NCI-H146 treated with DMSO at 0.1 percent for 48 hours (cell line): ENCODE measurements at regions not wholly inside any gene's neighbourhood (a gene's known extent, or its start where the extent isn't known, plus 50 kb on each side); places are given as distances from the start of the nearest gene placed in this dataset.
"Not testable (repeated sequence)": the region's sequence is repeated elsewhere in the genome, so short reads cannot be mapped to it uniquely, and the experiment has no call there.

Experiments used
- DNase-seq: peaks from one replicate; lab custom pipeline; 2025; ENCODE audit not compliant: unreplicated experiment; lab: John Stamatoyannopoulos, UW

DNA sequence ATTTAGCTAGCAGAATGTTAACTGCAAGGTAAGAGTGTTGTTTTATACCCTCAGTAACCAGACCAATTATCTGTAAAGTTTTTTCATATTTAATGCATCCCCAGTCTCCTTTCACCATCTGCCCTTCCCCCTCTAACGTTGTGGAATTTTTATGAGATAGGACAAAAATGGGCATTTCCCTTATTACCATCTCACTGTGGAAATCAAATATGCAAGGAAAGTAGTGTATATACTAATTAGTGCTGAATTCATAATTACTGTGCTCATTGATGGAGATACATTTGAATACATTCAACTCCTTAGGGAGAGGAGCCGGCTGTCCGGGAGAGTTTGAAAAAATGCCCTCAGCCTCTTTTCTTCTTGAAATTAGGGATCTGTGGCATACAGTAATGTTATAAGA lies 423.4 kb upstream of the MGMT start:
- no peak for DNase-seq

DNA sequence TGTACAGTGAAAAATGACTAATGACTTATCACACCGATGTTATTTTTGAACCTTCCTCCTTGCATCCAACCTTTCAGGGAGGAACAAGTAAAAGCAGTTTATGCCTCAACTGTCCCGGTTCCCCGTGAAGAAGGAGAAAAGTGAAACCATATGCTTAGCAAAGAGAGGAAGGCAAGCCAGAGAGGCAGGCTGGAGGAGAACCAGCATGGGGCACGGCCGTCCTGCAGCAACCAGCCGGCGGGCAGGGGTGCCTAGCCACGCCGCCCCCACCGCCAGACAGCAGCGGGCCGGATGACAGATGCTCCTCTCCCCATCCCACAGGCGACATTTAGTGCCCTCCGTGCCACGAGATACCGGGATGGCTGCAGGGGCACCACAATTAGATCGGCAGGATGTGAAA lies 421.4 kb upstream of the MGMT start:
- no peak for DNase-seq

DNA sequence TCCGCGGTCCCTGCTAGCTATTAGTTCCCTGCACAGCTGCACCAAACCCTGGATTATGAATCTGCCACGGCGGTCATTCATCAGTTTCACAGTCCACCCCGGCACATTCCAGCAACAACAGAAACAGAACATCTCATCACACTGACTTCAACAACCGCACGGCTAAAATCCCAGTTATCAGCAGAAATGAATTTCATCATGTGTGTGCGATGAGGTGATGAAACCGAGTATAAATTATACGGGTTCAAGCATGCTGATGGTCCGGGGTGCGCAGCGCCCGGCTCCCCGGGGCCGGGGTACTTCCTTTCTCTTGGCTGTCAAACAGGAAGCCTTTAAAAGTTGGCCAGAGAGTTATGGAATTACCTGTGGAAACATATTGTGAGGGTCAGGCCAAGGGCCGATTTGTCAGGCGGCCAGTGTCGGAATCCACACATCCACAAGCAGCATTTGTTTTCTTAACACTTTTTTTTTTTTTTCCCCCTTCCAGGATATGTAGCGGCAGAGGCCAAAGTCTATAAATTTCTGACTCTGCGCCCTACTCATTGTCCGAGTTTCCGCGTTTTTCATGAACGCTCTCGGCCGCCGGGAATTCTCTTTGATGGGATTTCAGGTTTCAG lies 420.9 kb upstream of the MGMT start:
- no peak for DNase-seq

DNA sequence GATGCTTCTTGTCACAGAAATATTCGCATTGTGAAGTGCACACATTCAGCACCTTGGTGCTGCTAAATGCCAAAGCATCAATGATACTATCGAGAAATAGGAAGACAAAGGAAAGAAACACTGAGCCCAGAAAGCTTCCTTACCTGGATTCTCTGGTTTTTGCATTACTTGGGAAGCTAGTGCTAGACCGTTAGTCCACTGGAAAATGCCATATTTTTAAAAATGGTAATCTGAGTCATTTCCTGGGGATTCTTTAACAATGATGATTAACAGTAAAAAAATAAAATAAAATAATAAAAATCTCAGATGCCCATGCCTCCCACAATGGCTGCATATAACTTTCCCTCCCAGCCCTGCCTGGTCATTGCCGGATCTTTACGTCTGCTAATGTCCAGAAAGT lies 420.1 kb upstream of the MGMT start:
- DNase-seq, result no peak

DNA sequence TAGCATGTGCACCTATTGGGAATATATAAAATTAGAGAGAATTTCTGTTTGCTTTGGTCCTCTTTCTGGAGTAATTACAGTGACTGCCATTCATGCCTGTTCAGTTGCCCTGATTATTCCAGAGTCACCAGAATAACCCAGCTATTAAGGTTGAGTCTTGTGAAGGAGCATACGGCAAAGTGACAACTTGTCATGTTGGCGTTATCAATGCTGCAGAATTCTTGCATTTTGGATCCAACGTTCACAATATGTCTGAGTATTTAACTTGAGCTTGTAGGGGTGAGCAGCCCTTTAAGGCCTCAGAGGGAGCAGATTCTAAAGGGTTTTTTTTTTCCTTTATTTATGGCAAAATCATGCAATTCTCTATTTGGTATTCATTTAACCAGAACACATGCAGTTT lies 419.4 kb upstream of the MGMT start:
- DNase-seq, result no peak

DNA sequence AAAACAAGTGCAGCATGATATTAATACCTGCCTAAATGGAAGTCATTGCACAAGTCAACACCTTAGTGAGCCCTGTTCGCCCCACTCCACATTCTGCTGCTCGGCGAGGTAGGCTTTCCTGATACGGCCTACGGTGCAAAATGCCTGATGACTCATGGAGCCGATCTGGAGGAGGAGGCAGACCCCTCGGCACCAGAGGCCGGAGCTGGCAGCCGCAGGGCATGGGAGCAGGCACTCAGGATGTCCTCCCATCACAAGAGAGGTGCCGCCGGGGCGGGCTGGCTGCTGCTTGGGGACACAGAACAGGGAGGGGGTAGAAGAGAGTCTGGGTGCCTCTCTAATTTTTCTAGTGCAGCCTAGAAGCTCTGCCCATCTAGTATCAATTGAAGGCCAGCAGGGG lies 418.5 kb upstream of the MGMT start:
- no peak for DNase-seq

DNA sequence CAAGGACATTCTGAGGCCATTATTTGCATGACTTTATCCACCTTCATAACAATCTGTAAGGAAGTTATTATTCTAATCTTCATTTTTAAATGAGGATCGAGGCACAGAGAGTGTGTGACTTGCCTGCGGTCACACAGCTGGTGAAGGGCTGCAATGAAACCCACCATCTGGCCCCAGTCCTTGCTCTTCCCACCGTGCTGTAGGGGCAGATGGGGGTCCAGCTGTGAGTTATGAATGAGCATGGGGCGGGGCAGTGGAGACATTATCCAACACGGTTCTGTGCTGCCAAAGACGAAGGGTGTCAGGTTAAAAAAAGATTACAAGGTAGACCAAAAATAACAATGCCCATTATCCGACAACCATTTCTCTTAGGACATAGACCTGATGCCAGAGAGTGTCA lies 417.5 kb upstream of the MGMT start:
- no peak for DNase-seq

DNA sequence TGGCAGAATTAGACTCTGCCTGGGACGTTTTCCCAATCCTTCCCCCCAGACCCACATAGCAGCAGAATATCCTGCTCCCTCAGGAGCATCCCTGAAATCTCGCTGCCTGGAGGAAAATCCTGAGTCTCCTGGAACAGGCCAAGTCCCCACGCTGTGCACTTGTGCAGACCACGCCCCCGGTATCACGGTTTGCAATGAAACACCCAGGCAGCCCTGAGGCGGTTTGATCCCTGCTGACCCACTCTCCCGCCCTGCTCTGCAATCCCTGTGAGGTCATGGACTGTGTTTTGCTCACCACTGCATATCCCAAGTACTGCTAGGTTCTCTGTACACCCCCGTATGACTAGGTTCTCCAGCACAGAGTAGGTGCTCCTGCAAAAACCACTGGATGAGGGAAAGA lies 411.8 kb upstream of the MGMT start:
- DNase-seq, result no peak

DNA sequence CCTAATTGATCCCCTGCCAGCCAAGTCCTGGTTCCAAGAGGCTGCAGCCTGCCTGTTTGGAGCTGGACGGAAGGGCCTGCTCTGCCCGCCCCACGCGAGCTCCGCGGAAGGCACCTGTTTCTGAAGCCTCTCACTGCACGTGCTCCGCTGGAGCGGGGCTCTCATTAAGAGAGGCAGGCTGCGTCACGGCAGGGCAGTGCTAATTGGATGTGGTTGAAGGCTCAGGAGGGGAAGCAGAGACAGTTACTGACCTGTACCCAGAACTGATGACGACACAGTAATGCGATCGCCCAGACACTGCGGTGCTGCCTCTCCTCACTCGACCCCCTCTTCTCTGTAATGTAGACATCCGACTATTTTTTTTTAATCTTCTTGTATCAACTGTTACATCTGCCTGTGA lies 411.1 kb upstream of the MGMT start:
- no peak for DNase-seq

DNA sequence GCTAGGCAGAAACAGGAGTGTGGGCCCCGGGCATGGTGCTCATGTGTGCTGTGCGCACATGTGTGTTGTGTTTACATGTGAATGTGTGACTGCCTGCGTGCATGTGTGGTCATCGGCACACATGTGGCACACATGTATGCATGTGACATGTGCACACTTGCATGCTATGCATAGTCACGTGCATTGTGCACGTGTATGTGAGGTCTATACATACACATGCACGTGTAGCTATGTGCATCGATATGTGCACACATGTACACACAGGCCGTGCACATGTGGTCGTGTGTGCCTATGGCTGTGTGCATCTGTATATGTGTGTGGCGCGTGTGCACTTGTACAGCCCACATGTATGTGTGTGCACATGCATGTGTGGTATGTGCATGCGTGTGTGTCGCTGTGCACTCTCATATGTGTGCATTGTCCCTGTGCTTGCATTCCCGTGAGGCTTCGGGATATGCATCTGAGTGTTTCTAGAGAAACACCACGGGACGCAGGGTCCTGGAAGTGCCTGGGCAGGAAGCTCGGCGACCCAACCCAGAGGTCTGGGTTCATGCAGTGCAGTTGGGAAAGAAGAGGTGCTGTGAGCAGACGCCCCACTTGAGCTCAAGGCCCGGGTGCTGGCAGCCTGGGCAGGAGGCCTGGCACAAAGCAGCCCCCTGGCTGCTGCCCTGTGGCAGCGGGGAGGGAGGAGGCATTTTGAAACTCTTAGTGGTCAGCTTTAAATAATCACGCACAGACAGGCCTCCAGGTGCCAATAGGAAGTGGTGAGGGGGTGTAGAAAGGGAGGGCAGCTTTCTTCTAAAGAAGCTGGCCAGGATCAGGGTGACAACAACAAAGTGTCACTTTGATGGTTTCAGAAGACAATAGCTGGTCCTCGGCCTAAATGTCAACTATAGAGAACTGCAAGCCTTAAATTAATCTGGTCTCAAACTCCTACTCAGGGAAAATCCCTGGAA lies 410.0 kb upstream of the MGMT start:
- DNase-seq, result no peak

DNA sequence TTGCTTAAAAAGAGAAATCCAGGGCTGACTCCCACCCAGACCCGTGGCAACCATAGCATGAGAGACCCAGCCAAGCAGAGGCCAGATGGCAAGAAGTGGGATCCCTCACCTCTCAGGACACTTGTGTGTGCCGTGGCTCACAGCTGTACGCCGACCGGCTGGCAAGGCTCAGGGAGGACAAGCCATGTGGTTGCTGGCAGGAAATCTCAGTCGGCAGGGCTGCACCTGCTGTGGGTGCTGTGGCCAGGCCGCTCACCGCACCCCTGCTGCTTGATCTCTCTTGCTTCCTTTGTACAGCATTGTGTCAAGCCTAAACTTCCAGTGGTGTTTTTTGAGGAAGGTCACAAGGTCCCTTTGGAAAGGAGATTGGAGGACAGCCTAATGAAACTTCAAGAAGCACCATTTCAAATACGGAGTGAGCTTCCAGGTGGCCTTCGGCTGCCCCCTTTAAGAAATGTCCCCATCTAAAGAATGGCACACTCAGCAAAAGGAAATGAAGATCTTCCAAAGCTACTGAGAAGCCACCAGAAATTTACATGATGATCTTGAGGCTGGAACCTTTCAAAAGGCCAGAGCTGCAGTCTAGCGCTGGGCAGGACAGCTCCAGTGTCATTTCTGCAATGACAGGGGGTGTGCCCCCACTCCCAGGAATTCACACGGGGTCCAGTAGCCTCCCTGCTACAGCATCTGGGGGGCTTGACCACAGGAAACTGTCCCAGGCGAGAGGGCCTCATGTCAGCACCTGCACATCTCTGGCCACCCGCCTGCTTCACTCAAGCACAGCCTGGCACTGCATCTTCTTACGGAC lies 409.0 kb upstream of the MGMT start:
- no peak for DNase-seq

DNA sequence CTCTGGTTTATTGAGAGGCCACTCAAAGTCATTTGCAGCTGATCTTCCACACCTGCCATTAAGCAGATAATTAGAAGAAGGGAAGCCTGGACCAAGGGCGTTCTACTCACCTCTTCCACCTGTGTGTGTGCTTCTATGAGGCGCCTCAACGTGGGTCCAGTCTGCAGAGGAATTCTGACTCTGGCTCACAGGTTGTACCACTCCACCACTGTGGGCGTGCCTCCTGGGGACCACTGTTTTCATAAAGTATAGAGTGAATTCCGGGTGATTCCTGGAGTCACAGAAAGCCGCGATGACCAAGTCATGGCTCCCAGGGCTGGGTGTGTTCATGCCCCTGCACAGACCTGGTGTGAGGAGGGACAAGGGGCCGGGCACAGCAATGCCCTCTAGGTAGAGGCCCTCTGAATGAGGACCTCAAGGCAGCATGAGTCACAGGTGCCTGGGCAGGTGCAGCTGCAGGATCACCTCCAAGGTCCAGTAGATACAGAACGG lies 408.3 kb upstream of the MGMT start:
- DNase-seq, result no peak

DNA sequence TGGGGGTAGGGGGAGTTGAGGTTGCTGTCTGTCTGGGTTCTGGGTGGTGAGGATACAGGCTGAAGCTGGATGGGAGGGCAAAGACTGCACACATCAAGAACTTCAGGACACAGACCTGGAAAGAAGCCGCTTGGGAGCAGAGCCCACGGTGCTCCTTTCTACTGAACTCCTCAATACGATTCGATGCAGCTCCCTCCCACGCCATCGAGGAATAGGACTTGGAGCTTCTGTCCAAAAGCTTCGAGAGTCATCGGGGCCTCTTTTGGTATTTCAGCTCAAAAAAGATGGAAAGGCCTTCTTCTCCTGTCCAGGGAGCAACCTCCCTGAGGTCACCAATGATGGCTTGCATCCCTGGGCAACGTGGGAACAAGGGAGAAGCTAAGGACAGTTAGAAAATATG lies 407.1 kb upstream of the MGMT start:
- DNase-seq, result no peak

DNA sequence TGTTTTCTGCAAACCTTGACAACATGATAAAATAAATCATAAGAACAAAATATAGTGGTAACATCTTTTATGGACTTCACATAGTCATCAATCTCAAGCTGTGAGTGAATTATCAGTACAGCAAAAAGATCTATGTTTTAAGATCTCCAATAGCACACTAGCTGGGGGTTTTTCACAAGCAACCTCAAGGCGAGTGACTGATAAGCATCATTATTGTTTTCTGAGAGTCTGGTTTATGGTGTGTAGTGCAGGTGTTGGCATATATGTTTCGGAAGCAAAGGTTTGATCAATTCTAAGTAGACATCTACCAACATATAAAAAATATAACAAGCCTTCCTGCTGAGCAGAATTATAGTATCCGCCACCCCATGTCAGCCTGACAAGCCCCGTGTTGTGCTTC lies 403.8 kb upstream of the MGMT start:
- no peak for DNase-seq

DNA sequence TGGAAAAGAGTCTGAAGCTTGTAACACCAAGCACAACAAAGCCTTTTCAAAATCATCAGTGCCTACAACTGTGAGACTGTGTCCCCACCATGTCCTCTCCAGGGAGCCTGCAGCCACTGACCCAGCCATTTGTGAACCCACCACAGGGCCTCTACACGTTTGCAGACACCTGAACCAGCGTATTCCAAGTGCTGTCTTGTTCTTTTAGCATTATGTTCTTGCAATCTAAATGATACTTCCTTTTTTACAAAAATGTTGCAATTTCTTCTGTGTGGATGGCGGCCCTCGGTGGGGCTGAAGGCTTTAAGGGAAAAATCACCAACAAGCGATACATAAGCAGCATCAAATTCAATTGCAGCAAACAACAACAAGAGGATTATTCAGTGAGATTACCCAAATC lies 403.2 kb upstream of the MGMT start:
- no peak for DNase-seq

DNA sequence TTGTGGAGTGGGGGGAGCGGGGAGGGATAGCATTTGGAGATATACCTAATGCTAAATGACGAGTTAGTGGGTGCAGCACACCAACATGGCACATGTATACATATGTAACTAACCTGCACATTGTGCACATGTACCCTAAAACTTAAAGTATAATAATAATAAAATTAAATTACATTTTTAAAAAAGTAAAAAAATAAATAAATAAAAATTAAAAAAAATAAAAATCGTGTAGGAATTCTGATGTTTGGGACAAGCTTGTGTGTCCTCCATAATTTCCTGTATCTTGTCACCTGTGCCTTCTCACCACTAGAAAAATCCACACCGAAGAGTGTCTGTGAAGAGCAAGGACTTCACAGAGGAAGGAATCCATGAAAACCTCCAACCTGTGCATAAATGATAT lies 400.5 kb upstream of the MGMT start:
- not testable (repeated sequence) for DNase-seq

DNA sequence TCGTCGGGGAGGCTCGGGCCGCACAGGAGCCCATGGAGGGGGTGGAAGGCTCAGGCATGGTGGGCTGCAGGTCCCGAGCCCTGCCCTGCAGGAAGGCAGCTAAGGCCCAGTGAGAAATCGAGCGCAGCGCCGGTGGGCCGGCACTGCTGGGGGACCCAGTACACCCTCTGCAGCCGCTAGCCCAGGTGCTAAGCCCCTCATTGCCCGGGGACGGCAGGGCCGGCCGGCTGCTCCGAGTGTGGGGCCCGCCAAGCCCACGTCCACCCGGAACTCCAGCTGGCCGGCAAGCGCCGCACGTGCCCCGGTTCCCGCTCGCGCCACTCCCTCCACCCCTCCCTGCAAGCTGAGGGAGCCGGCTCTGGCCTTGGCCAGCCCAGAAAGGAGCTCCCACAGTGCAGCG lies 395.6 kb upstream of the MGMT start:
- DNase-seq, result not testable (repeated sequence)

DNA sequence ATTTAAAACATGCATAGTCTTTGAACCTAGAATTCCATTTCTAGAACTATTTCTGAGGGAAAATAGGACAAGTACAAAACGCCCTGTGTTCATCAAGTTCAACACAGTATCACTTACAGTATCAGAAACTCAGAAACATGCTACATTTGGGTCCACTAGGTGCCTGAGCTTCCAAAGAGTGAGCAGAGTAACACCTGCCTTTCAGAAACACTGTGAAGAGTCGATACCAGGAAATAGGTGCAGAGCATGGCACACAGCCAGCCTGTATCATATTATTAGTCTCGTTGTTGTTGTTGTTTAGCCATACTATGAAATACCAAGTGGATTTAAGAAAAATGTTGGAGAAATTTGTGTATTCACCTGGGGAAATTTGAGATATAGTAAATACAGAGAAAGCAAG lies 392.1 kb upstream of the MGMT start:
- no peak for DNase-seq

DNA sequence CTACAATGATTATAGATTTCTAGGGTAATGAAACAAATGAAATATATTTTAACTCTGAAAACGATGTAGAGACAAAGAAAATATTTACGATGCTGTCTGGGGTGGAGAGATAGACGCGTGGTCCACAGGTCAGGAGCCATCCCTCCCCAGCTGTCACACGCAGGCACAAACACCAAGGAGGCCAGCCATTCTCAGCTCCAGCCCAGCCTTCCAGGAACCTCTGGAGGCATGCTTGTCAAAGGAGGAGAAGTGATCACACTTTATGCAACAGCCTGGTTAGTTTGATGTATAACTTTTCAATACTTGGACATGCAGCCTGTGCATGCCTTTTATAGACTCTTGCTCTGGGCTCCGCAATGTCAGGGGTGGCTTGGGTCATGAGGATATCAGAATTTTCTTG lies 391.5 kb upstream of the MGMT start:
- DNase-seq, result no peak

DNA sequence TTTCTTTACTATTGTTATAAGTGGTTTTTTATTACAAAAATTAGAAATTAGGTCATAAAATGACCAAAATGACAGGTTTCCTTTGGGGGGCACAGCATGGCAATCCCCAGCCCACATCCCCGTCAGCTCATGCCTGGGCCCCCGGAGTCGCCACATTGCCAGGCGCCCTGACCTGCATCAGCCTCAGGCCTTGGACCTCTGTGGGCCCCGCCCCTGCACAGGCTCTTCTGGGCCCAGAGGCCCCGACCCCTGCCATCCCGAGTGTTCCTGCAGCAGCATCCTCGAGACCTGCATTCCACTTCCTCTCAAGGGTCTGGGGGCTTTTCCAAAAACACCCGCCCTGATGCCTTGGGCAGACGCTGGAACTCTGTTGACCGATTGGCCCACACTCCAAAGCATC lies 391.1 kb upstream of the MGMT start:
- no peak for DNase-seq

DNA sequence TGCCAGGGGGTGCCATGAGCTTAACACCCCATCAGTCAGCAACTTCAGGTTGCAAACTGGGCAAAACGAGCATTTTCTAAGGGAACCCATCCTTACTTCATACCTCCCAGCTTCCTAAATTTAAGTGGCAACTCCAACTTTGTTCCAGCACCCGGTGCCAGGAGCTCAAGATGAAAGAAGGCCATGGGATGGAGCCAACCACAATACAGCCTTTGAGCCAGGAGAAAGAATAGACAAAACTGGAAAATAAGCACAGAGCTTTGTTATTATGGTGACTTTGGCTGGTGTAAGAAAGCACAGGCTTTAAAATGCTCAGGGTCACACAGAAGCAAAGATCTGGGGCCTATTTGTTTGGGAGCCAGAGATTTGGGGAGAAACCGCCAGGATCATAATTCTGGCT lies 388.7 kb upstream of the MGMT start:
- DNase-seq, result no peak

DNA sequence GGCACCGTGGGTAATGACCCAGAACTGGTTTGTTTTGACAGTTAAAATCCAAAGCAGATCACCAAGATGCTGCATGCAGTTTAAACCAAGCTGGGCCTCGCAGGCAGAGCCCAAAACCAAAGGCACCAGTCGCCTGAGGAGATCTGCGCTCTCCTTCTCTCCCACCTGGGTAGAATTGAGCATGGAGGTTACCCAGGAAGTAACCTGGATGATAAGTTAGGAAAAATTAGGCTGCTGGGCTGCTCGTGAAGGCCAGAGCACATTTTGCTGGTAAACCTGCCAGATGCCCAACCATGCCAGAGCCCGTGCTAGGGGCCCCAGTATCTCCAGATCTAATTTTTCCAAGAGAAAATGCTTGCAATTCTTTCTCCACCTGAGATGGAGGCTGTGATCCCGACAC lies 388.3 kb upstream of the MGMT start:
- no peak for DNase-seq
